BE2C (cell line): ENCODE measurements at regions not wholly inside any gene's neighbourhood (a gene's known extent, or its start where the extent isn't known, plus 50 kb on each side); places are given as distances from the start of the nearest gene placed in this dataset.

Source experiments
- DNase-seq: peaks from one replicate; pipeline ENCODE4 v3.0.0-alpha.2; 2020
- H3K27me3 ChIP-seq: fragments of 250-450 bp; sonication (Bioruptor Pico); 2 replicates; pipeline ENCODE4 v1.5.1; 2020; ENCODE audit warnings: mild to moderate bottlenecking
- H3K36me3 ChIP-seq: fragments of 250-450 bp; sonication (Bioruptor Pico); 2 replicates; pipeline ENCODE4 v1.5.1; 2020; ENCODE audit warnings: mild to moderate bottlenecking
- H3K4me1 ChIP-seq: fragments of 250-450 bp; sonication (Bioruptor Pico); 2 replicates; pipeline ENCODE4 v1.5.1; 2020
- H3K4me3 ChIP-seq: 2 replicates; pipeline ENCODE4 v1.5.1; 2011; ENCODE audit warnings: low read depth, low read length
- H3K9me3 ChIP-seq: fragments of 250-450 bp; sonication (Bioruptor Pico); 2 replicates; pipeline ENCODE4 v1.5.1; 2020
- TF ChIP-seq, protein P1 (sequence below): IDR thresholded peaks from 2 replicates; pipeline ENCODE4 v1.5.1; 2012; ENCODE audit warnings: mild to moderate bottlenecking, low read depth, low read length

DNA sequence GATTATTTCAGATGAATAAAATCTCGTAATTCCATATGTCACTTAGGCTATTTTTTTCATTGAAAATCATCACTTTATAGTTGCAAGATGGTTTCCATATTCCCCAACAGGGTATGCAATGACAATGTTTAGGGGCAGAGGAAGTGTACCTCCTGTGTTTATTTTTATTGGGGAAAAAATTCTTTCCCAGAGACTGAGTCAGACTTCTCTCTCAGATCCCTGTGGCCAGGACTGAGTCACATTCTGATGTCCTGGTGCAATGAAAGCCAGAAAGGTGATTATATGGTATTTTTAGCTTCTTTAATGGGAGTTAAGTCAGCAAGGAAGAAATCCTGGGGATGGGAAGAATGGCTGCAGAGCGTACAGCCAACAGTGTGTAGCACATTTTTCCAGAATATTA lies 196.9 kb upstream of the ALG10 start:
- no peaks in the 10 kb centered on the region for H3K36me3 ChIP-seq
- H3K4me3 ChIP-seq: no peak overlapping the region
- DNase-seq: no peak
- no peaks in the 10 kb centered on the region for H3K9me3 ChIP-seq
- H3K27me3 ChIP-seq: no peaks in the 10 kb centered on the region
- TF ChIP-seq, protein P1, sequence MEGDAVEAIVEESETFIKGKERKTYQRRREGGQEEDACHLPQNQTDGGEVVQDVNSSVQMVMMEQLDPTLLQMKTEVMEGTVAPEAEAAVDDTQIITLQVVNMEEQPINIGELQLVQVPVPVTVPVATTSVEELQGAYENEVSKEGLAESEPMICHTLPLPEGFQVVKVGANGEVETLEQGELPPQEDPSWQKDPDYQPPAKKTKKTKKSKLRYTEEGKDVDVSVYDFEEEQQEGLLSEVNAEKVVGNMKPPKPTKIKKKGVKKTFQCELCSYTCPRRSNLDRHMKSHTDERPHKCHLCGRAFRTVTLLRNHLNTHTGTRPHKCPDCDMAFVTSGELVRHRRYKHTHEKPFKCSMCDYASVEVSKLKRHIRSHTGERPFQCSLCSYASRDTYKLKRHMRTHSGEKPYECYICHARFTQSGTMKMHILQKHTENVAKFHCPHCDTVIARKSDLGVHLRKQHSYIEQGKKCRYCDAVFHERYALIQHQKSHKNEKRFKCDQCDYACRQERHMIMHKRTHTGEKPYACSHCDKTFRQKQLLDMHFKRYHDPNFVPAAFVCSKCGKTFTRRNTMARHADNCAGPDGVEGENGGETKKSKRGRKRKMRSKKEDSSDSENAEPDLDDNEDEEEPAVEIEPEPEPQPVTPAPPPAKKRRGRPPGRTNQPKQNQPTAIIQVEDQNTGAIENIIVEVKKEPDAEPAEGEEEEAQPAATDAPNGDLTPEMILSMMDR: no peak
- H3K4me1 ChIP-seq: no peaks in the 10 kb centered on the region

- Histone ChIP-seq H3K4me1 (no peaks in the 10 kb centered on the region), H3K36me3 (no peaks in the 10 kb centered on the region), H3K9me3 (no peaks in the 10 kb centered on the region), H3K27me3 (no peaks in the 10 kb centered on the region), H3K4me3 (no peak overlapping the region)
- no peak for DNase-seq
- TF ChIP-seq, protein P1: no peak
Observed at GRCh38 chr12:33825986-33826602, 196.2 kb upstream of the ALG10 start.

GRCh38 chr12:33828326-33828725 lies 194.0 kb upstream of the ALG10 start:
- Histone ChIP-seq H3K27me3 (no peaks in the 10 kb centered on the region), H3K4me3 (no peak overlapping the region), H3K4me1 (no peaks in the 10 kb centered on the region), H3K36me3 (no peaks in the 10 kb centered on the region), H3K9me3 (no peaks in the 10 kb centered on the region)
- TF ChIP-seq, protein P1: no peak
- DNase-seq: no peak

DNA sequence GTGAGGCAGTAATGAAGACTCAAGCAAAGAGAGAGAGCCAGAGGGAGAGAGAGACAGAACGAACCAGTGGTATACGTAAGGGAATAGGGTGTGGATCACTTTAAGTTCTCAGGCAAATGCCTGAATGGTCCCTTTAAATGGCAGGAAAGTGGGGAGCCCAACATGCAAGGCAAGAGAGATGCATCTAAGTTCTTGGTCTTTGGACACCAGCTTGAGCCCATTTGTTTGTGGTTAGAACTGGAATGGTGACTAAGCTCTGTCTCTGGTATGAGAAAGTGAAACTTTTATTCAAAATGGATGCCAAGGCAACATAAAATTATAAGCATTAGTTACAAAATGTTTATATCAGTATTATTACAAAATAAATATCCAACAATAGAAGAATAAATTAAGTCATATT lies 192.2 kb upstream of the ALG10 start:
- TF ChIP-seq, protein P1: no peak
- no peak for DNase-seq
- Histone ChIP-seq H3K27me3 (no peaks in the 10 kb centered on the region), H3K36me3 (no peaks in the 10 kb centered on the region), H3K4me3 (no peak overlapping the region), H3K4me1 (no peaks in the 10 kb centered on the region), H3K9me3 (no peaks in the 10 kb centered on the region)

- Histone ChIP-seq H3K4me1 (no peaks in the 10 kb centered on the region), H3K9me3 (no peaks in the 10 kb centered on the region), H3K36me3 (no peaks in the 10 kb centered on the region), H3K4me3 (no peak overlapping the region), H3K27me3 (no peaks in the 10 kb centered on the region)
- TF ChIP-seq, protein P1: no peak
- no peak for DNase-seq
Observed at GRCh38 chr12:33832900-33833299, 189.4 kb upstream of the ALG10 start.

- TF ChIP-seq, protein P1: no peak
- H3K4me3 ChIP-seq: no peak overlapping the region
- H3K9me3 ChIP-seq: no peaks in the 10 kb centered on the region
- no peak for DNase-seq
- H3K4me1 ChIP-seq: no peaks in the 10 kb centered on the region
- H3K36me3 ChIP-seq: no peaks in the 10 kb centered on the region
- H3K27me3 ChIP-seq: no peaks in the 10 kb centered on the region
Observed at GRCh38 chr12:33834672-33835071, 187.6 kb upstream of the ALG10 start.
